Endodermal cell (in vitro differentiated cells): ENCODE measurements at regions not wholly inside any gene's neighbourhood (a gene's known extent, or its start where the extent isn't known, plus 50 kb on each side); places are given as distances from the start of the nearest gene placed in this dataset.

Experiments
- DNase-seq: peaks from one replicate; pipeline ENCODE4 v3.0.0-alpha.2; 2017
- H3K27ac ChIP-seq: 2 replicates; pipeline ENCODE4 v1.5.1; 2013; ENCODE audit warnings: mild to moderate bottlenecking, low read depth, low read length, moderate library complexity
- H3K27me3 ChIP-seq: 2 replicates; pipeline ENCODE4 v1.6.1; 2013; ENCODE audit warnings: mild to moderate bottlenecking, low read length, moderate library complexity; ENCODE audit not compliant: insufficient read depth, control insufficient read depth, poor library complexity, severe bottlenecking
- H3K36me3 ChIP-seq: 2 replicates; pipeline ENCODE4 v1.7.0; 2013; ENCODE audit warnings: mild to moderate bottlenecking, low read length, moderate library complexity; ENCODE audit not compliant: control insufficient read depth, insufficient read depth
- H3K4me1 ChIP-seq: one replicate; pipeline ENCODE4 v1.7.0; 2013; ENCODE audit warnings: low read length; ENCODE audit not compliant: control insufficient read depth, insufficient read depth
- H3K4me3 ChIP-seq: 2 replicates; pipeline ENCODE4 v1.5.1; 2013; ENCODE audit warnings: mild to moderate bottlenecking, low read length, moderate library complexity
- H3K9ac ChIP-seq: 2 replicates; pipeline ENCODE4 v1.6.1; 2013; ENCODE audit warnings: mild to moderate bottlenecking, low read length, moderate library complexity; ENCODE audit not compliant: poor library complexity, severe bottlenecking; ENCODE audit errors: extremely low read depth
- H3K9me3 ChIP-seq: 2 replicates; pipeline ENCODE4 v1.6.1; 2013; ENCODE audit warnings: mild to moderate bottlenecking, low read length, moderate library complexity; ENCODE audit not compliant: control insufficient read depth
- H3K27ac Mint-ChIP-seq: 2 replicates; pipeline ENCODE4 v1.8.0; 2020; ENCODE audit warnings: mixed read lengths
- H3K27me3 Mint-ChIP-seq: 2 replicates; pipeline ENCODE4 v1.8.0; 2021; ENCODE audit warnings: mild to moderate bottlenecking, mixed read lengths; ENCODE audit not compliant: insufficient read depth
- H3K36me3 Mint-ChIP-seq: 2 replicates; pipeline ENCODE4 v1.8.0; 2020; ENCODE audit warnings: low read depth, mixed read lengths
- H3K4me1 Mint-ChIP-seq: 2 replicates; pipeline ENCODE4 v1.8.0; 2020; ENCODE audit warnings: mixed read lengths
- H3K4me3 Mint-ChIP-seq: 2 replicates; pipeline ENCODE4 v1.8.0; 2020; ENCODE audit warnings: mild to moderate bottlenecking, moderate library complexity, mixed read lengths
- H3K9me3 Mint-ChIP-seq: 2 replicates; pipeline ENCODE4 v1.8.0; 2020; ENCODE audit warnings: mild to moderate bottlenecking, mixed read lengths
- CTCF ChIP-seq: fragments of 200-600 bp; sonication (generic); conservative IDR thresholded peaks from 2 replicates; pipeline ENCODE4 v1.5.0; 2021; ENCODE audit warnings: antibody characterized with exemption, mild to moderate bottlenecking
- WGBS, 2 experiments: methylation state at CpG; one replicate each; pipeline versions ENCODE4 v1.1.5 to v1.1.7; 2013; ENCODE audit warnings: missing lambda C conversion rate in 2 of 2, mixed read lengths in 1 of 2; ENCODE audit not compliant: insufficient coverage in 1 of 2, insufficient read length in 1 of 2; 5-methylcytosine and 5-hydroxymethylcytosine counted together

- no peak for DNase-seq
- H3K4me3 Mint-ChIP-seq, result no peak overlapping the region
- Histone ChIP-seq H3K27me3 (no peaks in the 10 kb centered on the region), H3K9ac (no peak overlapping the region), H3K4me3 (no peak overlapping the region), H3K4me1 (no peaks in the 10 kb centered on the region), H3K36me3 (no peaks in the 10 kb centered on the region), H3K27ac (no peak overlapping the region), H3K9me3 (no peaks in the 10 kb centered on the region)
- no peaks in the 10 kb centered on the region for H3K36me3 Mint-ChIP-seq
- H3K27ac Mint-ChIP-seq, result no peak overlapping the region
- no peaks in the 10 kb centered on the region for H3K4me1 Mint-ChIP-seq
- H3K9me3 Mint-ChIP-seq, result no peaks in the 10 kb centered on the region
- H3K27me3 Mint-ChIP-seq, result no peaks in the 10 kb centered on the region
- no peak for TF ChIP-seq CTCF
Observed at GRCh38 chr11:29900382-29900781, 116.4 kb downstream of the KCNA4 start.

- no peak for TF ChIP-seq CTCF
- no peaks in the 10 kb centered on the region for H3K27me3 Mint-ChIP-seq
- DNase-seq, result no peak
Observed at GRCh38 chr11:29879560-29879959, 137.3 kb downstream of the KCNA4 start.

DNA sequence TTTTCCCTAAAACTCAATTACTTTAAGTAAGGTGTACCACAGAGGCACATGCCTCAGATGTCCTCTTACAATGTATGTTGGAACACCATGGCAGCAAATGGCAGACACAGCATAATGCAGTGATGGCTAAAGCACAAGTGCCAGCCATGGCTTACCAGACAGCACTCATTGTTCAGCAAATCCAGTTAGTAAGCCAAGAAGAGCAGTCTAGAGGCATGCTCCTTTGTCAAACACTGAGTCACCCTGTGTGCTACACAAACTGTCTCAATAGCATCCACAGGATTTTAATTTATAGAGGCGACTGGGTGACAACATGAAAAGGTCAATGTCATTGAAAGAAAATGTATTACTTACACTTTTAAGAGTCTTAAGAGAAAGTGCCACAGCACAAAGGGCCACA is 140.6 kb downstream of the KCNA4 start:
- Histone ChIP-seq H3K4me1 (no peaks in the 10 kb centered on the region), H3K9me3 (peaks cover 1% of the 10 kb centered on the region), H3K27me3 (no peaks in the 10 kb centered on the region), H3K36me3 (no peaks in the 10 kb centered on the region), H3K4me3 (no peak overlapping the region), H3K9ac (no peak overlapping the region), H3K27ac (no peak overlapping the region)
- no peaks in the 10 kb centered on the region for H3K9me3 Mint-ChIP-seq
- DNase-seq, result no peak
- no peaks in the 10 kb centered on the region for H3K36me3 Mint-ChIP-seq
- peaks cover 8% of the 10 kb centered on the region for H3K4me1 Mint-ChIP-seq
- no peak overlapping the region for H3K27ac Mint-ChIP-seq
- H3K4me3 Mint-ChIP-seq, result no peak overlapping the region
- no peaks in the 10 kb centered on the region for H3K27me3 Mint-ChIP-seq
- no peak for TF ChIP-seq CTCF
- WGBS, 2 experiments, result 100% methylated on average over 1 of the region's 1 CpG; no CpG with 5 or more reads in 1 of the 2 experiments

More at GRCh38 chr11:29879560-29879959, 137.3 kb downstream of the KCNA4 start:
- Histone ChIP-seq H3K4me3 (no peak overlapping the region), H3K27me3 (no peaks in the 10 kb centered on the region), H3K27ac (no peak overlapping the region), H3K36me3 (no peaks in the 10 kb centered on the region), H3K9me3 (peaks cover 27% of the 10 kb centered on the region), H3K9ac (no peak overlapping the region), H3K4me1 (no peaks in the 10 kb centered on the region)
- WGBS, 2 experiments, result 79 to 90% methylated on average over 3 to 6 of the region's 6 CpGs
- Mint-ChIP-seq H3K9me3 (peaks cover 10% of the 10 kb centered on the region), H3K36me3 (no peaks in the 10 kb centered on the region), H3K27ac (no peak overlapping the region), H3K4me1 (peaks cover 8% of the 10 kb centered on the region), H3K4me3 (no peak overlapping the region)
